Activated naive CD4-positive, alpha-beta T cell treated with anti-CD3 and anti-CD28 coated beads, Interleukin-2, amount 50 U/mL, for 72 hours (primary cell): ENCODE measurements at regions not wholly inside any gene's neighbourhood (a gene's known extent, or its start where the extent isn't known, plus 50 kb on each side); places are given as distances from the start of the nearest gene placed in this dataset.

ENCODE experiments used
- ATAC-seq, 2 donors: fragments of 150-1000 bp; cut with Tn5 transposase; 2 replicates each; pipeline ENCODE4 v1.10.0; 2021; ENCODE audit warnings: mild to moderate bottlenecking in 2 of 2, moderate library complexity in 2 of 2
- DNase-seq, 2 donors: peaks; one replicate each; pipeline ENCODE4 v3.0.0; 2021 to 2022; ENCODE audit warnings: low spot score in 2 of 2
- H3K27ac Mint-ChIP-seq, 2 donors: one replicate each; pipeline ENCODE4 v1.8.0; 2022; ENCODE audit warnings: mild to moderate bottlenecking in 2 of 2, mixed read lengths in 2 of 2
- H3K36me3 Mint-ChIP-seq, 2 donors: one replicate each; pipeline ENCODE4 v1.8.0; 2022; ENCODE audit warnings: mixed read lengths in 2 of 2
- H3K9me3 Mint-ChIP-seq, 2 donors: one replicate each; pipeline ENCODE4 v1.8.0; 2022; ENCODE audit warnings: mixed read lengths in 2 of 2

DNA sequence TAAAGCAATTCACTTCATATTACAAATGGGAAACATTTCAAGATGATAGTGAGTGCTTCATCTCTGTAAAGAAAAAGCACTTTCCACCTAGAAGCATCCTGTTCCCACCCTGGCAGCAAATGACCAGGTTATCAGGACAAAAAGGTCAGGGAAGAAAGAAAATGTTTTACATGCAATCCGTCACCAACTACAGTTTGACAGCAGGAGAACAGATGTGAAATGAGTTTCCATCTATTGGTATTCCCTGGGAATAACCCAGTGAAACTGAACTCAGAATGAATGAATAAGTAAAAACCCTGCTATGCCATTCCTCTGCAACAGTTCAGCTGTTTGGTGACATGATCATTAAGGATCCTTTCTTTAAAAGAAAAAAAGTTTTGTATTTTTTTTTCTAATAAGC, 67.6 kb downstream of the HTR1A start:
- Mint-ChIP-seq H3K9me3 (peaks cover 9 to 11% of the 10 kb centered on the region in 2 donors), H3K36me3 (no peaks in the 10 kb centered on the region), H3K27ac (no peak overlapping the region)
- no peak for ATAC-seq
- no peak for DNase-seq

DNA sequence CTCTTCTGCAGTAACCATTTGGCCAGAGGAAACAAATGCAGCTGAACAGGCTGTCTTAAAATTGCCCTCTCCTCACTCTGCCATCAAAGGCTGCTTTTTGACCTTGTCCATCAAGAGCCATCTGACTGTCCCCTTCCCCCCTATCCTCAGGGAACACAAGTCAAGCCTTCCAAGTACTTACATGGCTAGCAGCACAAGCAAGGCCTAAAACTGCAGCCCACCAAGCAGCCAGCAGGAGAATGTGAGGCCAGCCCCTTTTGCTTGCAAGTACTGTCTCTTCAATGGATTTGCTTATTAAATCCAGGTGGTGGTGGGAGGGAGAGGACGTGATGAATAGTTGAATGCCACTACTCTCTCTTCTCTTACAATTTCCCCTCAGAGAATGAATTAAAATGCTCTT, 83.5 kb downstream of the HTR1A start:
- peaks cover 0 to 11% of the 10 kb centered on the region in 2 donors for H3K9me3 Mint-ChIP-seq
- H3K27ac Mint-ChIP-seq = no peak overlapping the region
- no peak for DNase-seq

DNA sequence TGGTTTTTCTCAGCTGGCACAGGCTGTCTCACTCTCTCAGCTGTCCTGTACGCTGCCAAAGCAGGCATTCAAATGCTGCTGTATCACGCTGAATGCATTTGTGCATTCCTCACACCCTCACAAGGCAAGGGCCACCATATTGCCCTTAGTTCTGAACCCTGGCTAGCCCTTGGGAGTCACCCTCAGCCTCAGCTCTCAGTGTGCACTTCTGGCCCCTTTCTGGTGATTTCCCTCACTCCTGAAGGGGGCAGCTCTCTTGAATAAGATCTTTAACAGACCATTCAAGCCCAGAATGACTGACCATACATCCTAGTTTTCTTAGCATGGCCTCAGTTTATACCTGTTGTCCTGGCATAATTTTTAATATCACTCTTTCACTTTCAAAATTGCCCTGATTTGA, 84.3 kb downstream of the HTR1A start:
- Mint-ChIP-seq H3K9me3 (peaks cover 0 to 11% of the 10 kb centered on the region in 2 donors), H3K27ac (no peak overlapping the region), H3K36me3 (no peaks in the 10 kb centered on the region)
- ATAC-seq (no peak), DNase-seq (no peak)

More for the DNA sequence above, 83.5 kb downstream of the HTR1A start:
- ATAC-seq = no peak
- no peaks in the 10 kb centered on the region for H3K36me3 Mint-ChIP-seq

DNA sequence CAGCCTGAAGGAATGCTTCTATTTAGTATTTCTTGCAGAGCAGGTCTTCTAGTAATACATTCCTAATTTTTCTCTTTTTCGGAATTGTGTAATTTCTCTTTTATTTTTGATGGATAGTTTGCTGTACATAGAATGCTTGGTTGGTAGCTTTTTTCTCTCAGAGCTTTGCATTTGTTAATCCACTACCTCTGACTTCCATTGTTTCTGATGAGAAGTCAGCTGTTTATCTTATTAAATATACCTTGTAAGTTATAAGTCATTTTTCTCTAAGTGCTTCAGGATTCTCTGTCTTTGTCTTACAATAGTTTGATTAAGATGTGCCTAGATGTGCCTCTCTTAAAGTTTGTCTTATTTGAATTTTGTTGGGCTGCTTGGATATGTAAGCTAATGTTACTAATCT, 101.9 kb downstream of the HTR1A start:
- DNase-seq (no peak), ATAC-seq (no peak)
- Mint-ChIP-seq H3K9me3 (peaks cover 13 to 18% of the 10 kb centered on the region in 2 donors), H3K27ac (no peak overlapping the region), H3K36me3 (peaks cover 4 to 6% of the 10 kb centered on the region in 2 donors)

DNA sequence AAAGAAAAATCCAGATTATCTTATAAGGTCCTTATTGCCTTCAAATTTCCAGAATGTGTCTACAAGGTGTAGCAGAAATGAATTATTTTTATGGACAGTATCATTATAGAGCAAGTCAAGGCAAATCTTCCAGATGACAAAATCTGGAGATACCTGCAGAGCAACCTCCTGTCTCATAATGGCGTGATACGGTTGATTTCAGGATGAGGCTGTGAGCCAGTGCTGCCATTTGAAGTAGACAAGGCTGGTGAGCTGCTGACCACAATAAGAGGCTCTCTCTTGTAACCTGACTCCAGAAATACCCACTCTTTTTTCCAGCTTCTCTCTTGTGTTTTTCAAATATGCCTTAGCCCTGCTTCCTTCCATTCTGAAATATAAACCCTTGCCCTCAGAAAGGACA, 108.2 kb downstream of the HTR1A start:
- H3K9me3 Mint-ChIP-seq = peaks cover 11 to 13% of the 10 kb centered on the region in 2 donors
- H3K36me3 Mint-ChIP-seq = no peaks in the 10 kb centered on the region
- DNase-seq (no peak), ATAC-seq (no peak)
- H3K27ac Mint-ChIP-seq = no peak overlapping the region

DNA sequence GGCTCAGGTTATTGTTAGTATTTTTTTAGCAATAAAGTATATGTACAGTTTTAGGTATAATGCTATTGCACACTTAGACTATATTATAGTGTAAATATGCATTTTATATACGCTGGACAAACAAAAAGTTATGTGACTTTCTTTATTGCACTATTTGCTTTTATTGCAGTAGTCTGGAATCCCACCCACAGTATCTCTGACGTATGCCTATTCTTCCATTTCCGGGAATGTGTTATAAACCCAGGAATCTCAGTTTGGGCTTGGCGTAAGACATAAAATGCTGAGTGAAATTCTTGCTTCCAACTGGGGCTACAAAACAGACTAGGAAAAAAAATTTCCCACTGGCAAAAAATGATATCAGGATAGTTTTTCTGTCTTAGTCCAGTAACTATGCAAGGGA, 119.1 kb downstream of the HTR1A start:
- DNase-seq = no peak
- H3K27ac Mint-ChIP-seq = no peak overlapping the region
- no peaks in the 10 kb centered on the region for H3K36me3 Mint-ChIP-seq
- ATAC-seq = no peak
- H3K9me3 Mint-ChIP-seq = peaks cover 10 to 15% of the 10 kb centered on the region in 2 donors

DNA sequence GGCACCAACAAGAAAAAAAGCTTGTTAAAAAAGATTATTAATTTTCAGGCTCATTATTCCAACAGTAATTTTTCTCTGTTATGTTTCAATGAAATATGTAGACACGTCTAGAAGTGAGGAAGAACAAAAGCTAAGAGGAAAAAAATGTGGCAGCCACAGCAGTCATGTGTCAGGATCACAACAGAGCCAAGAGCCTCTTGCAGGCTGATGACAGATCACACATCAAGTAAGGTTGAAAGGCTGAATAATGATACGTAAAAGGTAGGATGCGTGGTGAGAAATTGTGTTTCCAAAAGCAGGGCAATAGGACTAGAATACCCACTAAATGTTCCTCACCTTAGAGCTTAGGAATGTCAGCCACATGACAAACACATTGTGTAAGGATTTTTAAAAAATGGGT, 124.8 kb downstream of the HTR1A start:
- ATAC-seq (no peak), DNase-seq (no peak)
- Mint-ChIP-seq H3K36me3 (no peaks in the 10 kb centered on the region), H3K9me3 (peaks cover 5 to 11% of the 10 kb centered on the region in 2 donors), H3K27ac (no peak overlapping the region)

DNA sequence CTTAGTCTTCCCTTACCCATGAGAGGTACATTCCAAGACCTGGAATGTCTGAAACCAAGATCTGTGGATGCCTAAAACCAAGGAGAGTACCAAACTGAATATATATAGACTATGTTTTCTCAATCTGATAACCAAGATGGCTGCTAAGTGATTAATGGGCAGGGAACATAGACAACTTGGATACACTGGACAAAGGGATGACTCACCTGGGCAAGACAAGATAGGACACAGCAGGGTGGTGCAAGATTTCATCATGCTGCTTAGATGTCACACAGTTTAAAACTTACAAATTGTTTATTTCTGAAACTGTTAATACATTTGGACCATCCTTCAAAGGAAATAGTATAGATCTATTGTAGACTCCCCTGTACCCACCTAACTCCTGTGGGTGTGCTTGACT, 130.9 kb downstream of the HTR1A start:
- Mint-ChIP-seq H3K9me3 (peaks cover 9 to 16% of the 10 kb centered on the region in 2 donors), H3K36me3 (no peaks in the 10 kb centered on the region), H3K27ac (no peak overlapping the region)
- DNase-seq (no peak), ATAC-seq (no peak)

DNA sequence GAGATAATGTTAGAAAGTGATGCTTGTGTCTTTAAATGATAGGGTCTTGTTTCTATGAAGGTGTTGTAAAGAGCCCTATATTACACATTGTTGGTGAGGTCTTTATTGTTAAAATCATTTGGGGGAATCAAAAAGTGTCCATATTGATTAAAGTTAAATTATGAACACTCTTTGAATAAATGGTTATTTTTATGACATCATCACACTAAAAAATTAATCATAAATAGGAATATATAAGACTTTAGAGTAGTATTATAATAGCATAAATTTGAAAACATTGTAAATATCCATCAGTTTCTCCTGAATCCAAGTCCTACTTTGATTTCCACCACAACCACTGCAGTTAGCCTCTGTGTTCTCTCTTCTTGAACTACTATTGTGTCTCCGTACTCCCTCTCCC, 136.3 kb downstream of the HTR1A start:
- DNase-seq (no peak), ATAC-seq (no peak)
- Mint-ChIP-seq H3K9me3 (peaks cover 10 to 18% of the 10 kb centered on the region in 2 donors), H3K27ac (no peak overlapping the region), H3K36me3 (no peaks in the 10 kb centered on the region)

DNA sequence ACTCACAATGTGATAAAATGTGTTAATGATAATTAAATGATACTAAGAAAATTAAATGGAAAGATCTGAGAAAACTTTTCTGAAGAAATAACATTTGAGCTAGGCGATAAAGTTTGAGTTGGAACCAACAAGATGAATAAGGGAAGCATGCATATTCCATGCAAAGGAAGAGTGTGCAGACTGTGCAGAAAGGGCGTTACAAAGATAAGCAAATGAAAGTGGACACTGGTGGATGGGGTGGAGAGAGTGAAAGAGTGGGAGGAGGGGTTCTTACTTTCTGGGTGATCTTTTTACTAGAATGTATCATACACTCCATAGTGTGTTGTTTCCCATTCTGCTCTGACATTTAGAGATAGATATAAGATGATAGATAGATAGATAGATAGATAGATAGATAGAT, 138.7 kb downstream of the HTR1A start:
- H3K36me3 Mint-ChIP-seq = no peaks in the 10 kb centered on the region
- ATAC-seq = no peak

DNA sequence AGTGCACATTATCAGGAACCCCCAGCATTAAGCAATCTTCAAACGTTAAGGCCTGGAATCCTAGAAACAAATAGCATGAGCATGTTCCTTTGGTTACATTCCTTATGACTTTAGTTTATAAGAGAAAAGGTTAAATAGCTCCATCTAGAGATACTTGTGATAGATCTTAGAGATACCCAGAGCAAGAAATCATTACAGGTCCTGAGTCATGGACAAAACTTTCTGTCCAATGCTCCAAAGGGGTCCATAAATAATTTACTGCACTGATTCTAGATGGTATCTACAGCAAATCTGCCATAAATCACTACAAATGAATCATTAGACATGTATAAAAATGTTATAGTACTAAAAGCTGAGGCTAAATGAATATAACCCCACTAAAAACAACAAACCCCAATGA, 139.6 kb downstream of the HTR1A start:
- ATAC-seq = no peak
- peaks cover 4 to 15% of the 10 kb centered on the region in 2 donors for H3K9me3 Mint-ChIP-seq

More for the DNA sequence above, 138.7 kb downstream of the HTR1A start:
- no peak for DNase-seq
- H3K27ac Mint-ChIP-seq = no peak overlapping the region
- peaks cover 10 to 14% of the 10 kb centered on the region in 2 donors for H3K9me3 Mint-ChIP-seq

DNA sequence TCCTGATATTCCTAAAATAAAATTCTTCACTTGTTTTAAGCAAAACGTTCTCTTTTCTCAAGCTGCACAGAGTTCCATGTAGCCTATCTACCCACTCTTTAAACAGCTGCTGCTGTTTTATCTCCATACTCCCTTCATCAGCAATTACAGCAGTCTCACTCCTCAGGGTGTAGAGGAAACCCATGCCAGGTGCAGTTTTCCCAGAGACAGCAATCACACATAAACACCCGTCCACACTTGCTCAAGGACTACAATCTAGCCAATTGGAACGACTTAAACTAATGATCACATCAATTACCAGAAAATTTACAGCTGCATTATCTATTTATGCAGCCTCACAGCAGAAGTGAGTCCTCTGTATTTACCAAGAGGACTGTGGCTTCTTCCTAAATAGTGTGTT, 141.7 kb downstream of the HTR1A start:
- Mint-ChIP-seq H3K9me3 (peaks cover 0 to 16% of the 10 kb centered on the region in 2 donors), H3K36me3 (peaks cover 0 to 11% of the 10 kb centered on the region in 2 donors), H3K27ac (no peak overlapping the region)
- DNase-seq = no peak
- no peak for ATAC-seq

More for the DNA sequence above, 139.6 kb downstream of the HTR1A start:
- Mint-ChIP-seq H3K36me3 (no peaks in the 10 kb centered on the region), H3K27ac (no peak overlapping the region)
- no peak for DNase-seq

DNA sequence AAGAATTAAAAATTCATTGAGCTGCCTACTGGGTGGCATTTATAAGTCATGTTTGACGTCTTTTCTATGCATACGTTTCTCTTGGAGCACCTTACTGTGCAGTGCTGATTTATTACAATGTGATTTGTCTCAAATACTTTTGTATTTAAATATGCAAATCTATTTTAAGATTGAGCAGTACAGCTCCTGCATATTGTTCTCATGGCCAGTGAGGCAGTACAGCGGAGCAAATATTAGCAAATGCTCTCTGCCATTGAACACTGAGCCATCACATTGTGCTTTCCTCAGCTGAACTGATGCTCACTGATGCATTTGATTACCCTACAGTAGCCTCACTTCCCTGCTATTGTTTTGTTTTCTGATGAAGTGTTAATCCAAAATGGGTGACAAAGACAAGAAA, 149.6 kb downstream of the HTR1A start:
- no peak overlapping the region for H3K27ac Mint-ChIP-seq
- H3K9me3 Mint-ChIP-seq = peaks cover 9 to 24% of the 10 kb centered on the region in 2 donors
- ATAC-seq (no peak), DNase-seq (no peak)
- peaks cover 6 to 22% of the 10 kb centered on the region in 2 donors for H3K36me3 Mint-ChIP-seq

DNA sequence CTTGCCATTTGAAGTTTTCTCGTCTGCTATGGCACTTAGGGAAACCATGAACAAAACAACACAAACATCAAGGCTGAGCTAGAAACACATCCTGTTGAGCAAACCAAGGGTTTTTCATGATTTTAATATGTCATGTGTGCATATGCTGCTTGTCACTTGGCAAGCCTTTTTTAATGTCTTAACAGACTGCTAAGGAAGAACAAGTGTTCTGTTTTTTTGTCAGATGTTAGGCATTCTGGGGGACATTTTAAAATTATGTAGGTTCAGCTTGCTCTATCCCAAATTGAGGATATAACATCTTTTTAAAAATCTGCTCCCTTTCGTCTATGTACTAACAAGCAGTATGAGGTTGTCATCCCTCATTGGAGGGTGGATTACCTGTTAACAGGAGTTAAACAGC, 150.3 kb downstream of the HTR1A start:
- H3K9me3 Mint-ChIP-seq = peaks cover 9 to 24% of the 10 kb centered on the region in 2 donors
- ATAC-seq = no peak
- DNase-seq = no peak
- peaks cover 6 to 22% of the 10 kb centered on the region in 2 donors for H3K36me3 Mint-ChIP-seq
- no peak overlapping the region for H3K27ac Mint-ChIP-seq

DNA sequence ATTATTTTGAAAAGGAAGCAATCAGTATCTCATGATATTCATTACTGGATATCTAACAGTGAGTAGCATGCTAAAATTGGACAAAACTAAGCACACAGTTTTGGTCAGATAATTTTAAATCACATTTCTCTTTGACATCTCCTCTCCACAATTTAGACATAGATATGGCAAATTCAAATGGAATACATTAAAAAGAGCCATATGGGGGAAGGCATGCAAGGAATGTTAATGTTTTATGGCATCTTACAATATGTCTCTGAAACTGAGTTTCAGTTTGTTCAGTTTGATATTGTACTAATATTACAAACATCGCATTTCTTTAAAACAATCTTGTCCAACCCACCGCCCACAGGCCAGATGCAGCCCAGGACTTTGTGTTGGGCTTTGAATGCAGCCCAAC, 151.0 kb downstream of the HTR1A start:
- Mint-ChIP-seq H3K9me3 (peaks cover 9 to 21% of the 10 kb centered on the region in 2 donors), H3K36me3 (peaks cover 6 to 18% of the 10 kb centered on the region in 2 donors), H3K27ac (no peak overlapping the region)
- ATAC-seq = no peak
- DNase-seq = no peak

DNA sequence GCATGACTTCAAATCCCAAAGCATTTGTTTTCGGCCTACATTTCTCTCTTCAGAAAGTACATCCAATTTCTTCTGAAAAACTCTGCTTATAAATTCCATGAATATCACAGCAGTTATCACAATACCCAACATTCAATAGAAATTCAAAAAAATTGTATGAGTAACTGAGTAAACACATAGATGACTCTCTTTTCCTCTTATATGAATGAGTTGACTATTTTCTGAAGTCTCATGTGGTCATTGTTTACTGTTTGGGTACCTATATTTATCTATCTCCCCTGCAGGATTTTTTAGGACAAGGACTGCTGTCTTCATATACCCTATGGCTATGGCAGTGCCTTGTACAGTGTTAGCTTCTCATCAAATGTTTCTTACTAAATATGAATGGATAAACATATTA, 157.1 kb downstream of the HTR1A start:
- H3K27ac Mint-ChIP-seq = no peak overlapping the region
- ATAC-seq = no peak
- no peak for DNase-seq
- no peaks in the 10 kb centered on the region for H3K36me3 Mint-ChIP-seq
- peaks cover 10 to 15% of the 10 kb centered on the region in 2 donors for H3K9me3 Mint-ChIP-seq

DNA sequence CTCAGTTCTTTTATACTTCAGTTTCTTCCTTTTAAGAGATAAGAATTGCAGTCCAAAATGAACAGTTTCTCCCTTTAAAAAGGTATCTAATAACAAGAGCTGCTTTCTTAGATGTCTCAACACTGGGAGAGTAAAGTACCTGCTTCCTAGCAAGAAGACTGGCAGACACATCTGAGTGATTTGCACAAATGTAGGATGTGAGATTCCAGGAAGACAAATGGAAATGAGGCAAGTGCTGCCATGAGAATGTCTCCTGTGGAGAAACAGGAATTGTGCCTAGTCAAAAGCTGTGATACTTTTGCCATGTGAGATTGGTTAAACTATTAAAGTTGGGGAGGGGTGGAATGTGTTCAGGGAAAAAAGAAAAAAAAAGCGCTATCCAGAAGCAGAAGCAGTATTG, 159.1 kb downstream of the HTR1A start:
- Mint-ChIP-seq H3K9me3 (peaks cover 20 to 21% of the 10 kb centered on the region in 2 donors), H3K27ac (no peak overlapping the region), H3K36me3 (peaks cover 0 to 5% of the 10 kb centered on the region in 2 donors)
- ATAC-seq (no peak), DNase-seq (no peak)

DNA sequence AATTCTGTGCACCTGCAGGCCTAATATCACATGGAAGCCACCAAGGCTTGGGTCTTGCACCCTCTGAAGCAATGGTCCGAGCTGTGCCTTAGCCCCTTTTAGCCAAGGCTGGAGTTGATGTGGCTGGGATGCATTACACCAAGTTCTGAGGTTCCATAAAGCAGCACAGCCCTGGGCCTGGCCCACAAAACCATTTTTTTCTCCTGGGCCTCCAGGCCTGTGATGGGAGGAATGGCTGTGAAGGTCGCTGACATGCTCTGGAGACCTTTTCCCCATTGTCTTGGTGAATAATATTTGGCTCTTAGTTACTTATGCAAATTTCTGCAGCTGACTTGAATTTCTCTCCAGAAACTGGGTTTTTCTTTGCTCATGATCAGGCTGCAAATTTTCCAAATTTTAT, 167.3 kb downstream of the HTR1A start:
- H3K27ac Mint-ChIP-seq = no peak overlapping the region
- ATAC-seq (no peak), DNase-seq (no peak)
- peaks cover 0 to 10% of the 10 kb centered on the region in 2 donors for H3K36me3 Mint-ChIP-seq
- H3K9me3 Mint-ChIP-seq = peaks cover 26 to 40% of the 10 kb centered on the region in 2 donors

DNA sequence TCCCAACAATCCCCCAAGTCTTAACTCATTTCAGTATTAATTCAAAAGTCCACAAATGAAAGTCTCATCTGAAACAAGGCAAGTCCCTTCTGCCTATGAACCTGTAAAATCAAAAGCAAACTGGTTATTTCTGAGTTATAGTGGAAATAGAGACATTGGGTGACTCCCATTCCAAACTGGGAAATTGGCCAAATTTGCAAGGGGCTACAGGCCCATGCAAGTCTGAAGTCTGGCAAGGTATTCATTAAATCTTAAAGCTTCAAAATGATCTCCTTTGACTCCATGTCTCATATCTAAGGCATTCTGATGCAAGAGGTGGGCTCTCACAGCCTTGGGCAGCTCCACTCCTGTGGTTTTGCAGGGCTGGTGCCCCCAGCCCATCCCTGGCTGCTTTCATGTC, 167.9 kb downstream of the HTR1A start:
- H3K36me3 Mint-ChIP-seq = peaks cover 0 to 7% of the 10 kb centered on the region in 2 donors
- H3K27ac Mint-ChIP-seq = no peak overlapping the region
- DNase-seq = no peak
- peaks cover 26 to 44% of the 10 kb centered on the region in 2 donors for H3K9me3 Mint-ChIP-seq
- ATAC-seq = no peak
